ENCODE measurements at regions not wholly inside any gene's neighbourhood (a gene's known extent, or its start where the extent isn't known, plus 50 kb on each side); places are given as distances from the start of the nearest gene placed in this dataset.

- FAIRE-seq: no peak
- H3K27ac ChIP-seq (ENCODE audit: insufficient read depth, low read depth, low read length): no peak overlapping the region
- dilution Hi-C loops (cut with MboI; ENCODE audit: extremely low pct_ligation_motif_present, low sequenced_read_pairs): no loop called here
These were observed 722.1 kb downstream of the DACH1 start for GRCh38 chr13:71144883-71145282.

GRCh38 chr13:71137101-71137500 lies 729.9 kb downstream of the DACH1 start:
- TF ChIP-seq POLR2A (IDR thresholded peaks at IDR 0.05; ENCODE audit: low read depth, low read length) (no peak), FOS (IDR thresholded peaks at IDR 0.05; ENCODE audit: borderline replicate concordance, insufficient read depth, low read length) (no peak), JUN (IDR thresholded peaks at IDR 0.05; ENCODE audit: borderline replicate concordance, insufficient read depth, insufficient read length, low read depth) (no peak), EZH2 (IDR thresholded peaks at IDR 0.05; ENCODE audit: borderline replicate concordance, low read depth, low read length, severe bottlenecking) (no peak), MAX (IDR thresholded peaks at IDR 0.05; ENCODE audit: insufficient read depth, insufficient read length) (no peak), GATA2 (IDR thresholded peaks at IDR 0.05; ENCODE audit: insufficient read depth, insufficient read length, low read depth, low read length) (no peak), MYC (IDR thresholded peaks at IDR 0.05; ENCODE audit: low read depth, low read length) (no peak), POLR2AphosphoS5 (IDR thresholded peaks at IDR 0.05; ENCODE audit: insufficient read depth, low read depth, low read length) (no peak)
- TF ChIP-seq, protein P1, sequence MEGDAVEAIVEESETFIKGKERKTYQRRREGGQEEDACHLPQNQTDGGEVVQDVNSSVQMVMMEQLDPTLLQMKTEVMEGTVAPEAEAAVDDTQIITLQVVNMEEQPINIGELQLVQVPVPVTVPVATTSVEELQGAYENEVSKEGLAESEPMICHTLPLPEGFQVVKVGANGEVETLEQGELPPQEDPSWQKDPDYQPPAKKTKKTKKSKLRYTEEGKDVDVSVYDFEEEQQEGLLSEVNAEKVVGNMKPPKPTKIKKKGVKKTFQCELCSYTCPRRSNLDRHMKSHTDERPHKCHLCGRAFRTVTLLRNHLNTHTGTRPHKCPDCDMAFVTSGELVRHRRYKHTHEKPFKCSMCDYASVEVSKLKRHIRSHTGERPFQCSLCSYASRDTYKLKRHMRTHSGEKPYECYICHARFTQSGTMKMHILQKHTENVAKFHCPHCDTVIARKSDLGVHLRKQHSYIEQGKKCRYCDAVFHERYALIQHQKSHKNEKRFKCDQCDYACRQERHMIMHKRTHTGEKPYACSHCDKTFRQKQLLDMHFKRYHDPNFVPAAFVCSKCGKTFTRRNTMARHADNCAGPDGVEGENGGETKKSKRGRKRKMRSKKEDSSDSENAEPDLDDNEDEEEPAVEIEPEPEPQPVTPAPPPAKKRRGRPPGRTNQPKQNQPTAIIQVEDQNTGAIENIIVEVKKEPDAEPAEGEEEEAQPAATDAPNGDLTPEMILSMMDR (IDR thresholded peaks at IDR 0.05; ENCODE audit: extremely low read depth in 1 of 2, insufficient read depth in 1 of 2, low read depth in 1 of 2, low read length in 2 of 2): no peak
- FAIRE-seq: no peak

More at GRCh38 chr13:71144883-71145282, 722.1 kb downstream of the DACH1 start:
- no peaks in the 10 kb centered on the region for H3K9me3 ChIP-seq (replicated peaks; ENCODE audit: control insufficient read depth, insufficient read depth, low read length)
- H2AFZ ChIP-seq (ENCODE audit: low read depth, low read length): no peak overlapping the region
- DNase-seq (ENCODE audit: low read depth, low spot score): no peak
- no TSS peak for BruUV-seq (replicated peaks)
- no peaks in the 10 kb centered on the region for H3K27me3 ChIP-seq (ENCODE audit: control insufficient read depth in 2 of 2, insufficient read depth in 2 of 2, low read length in 2 of 2)
- H3K4me3 ChIP-seq (replicated peaks in 1 of 3; ENCODE audit: insufficient read depth in 1 of 3, low read depth in 1 of 3, low read length in 3 of 3): no peak overlapping the region
- no peaks in the 10 kb centered on the region for H3K9me1 ChIP-seq (replicated peaks; ENCODE audit: control insufficient read depth, extremely low read depth, insufficient read depth, low read length)
- ChIA-PET POLR2A (no interaction called here), CTCF (no interaction called here)
- intact Hi-C loops (cut with micrococcal nuclease): no loop called here
- no peaks in the 10 kb centered on the region for H4K20me1 ChIP-seq (replicated peaks; ENCODE audit: control insufficient read depth, extremely low read depth, insufficient read depth, low read length)
- no peaks in the 10 kb centered on the region for H3K79me2 ChIP-seq (ENCODE audit: control insufficient read depth, insufficient read depth, low read length)
- TF ChIP-seq GATA2 (IDR thresholded peaks at IDR 0.05; ENCODE audit: insufficient read depth, insufficient read length, low read depth, low read length) (no peak), MYC (IDR thresholded peaks at IDR 0.05; ENCODE audit: low read depth, low read length) (no peak), EZH2 (IDR thresholded peaks at IDR 0.05; ENCODE audit: borderline replicate concordance, low read depth, low read length, severe bottlenecking) (no peak), POLR2AphosphoS5 (IDR thresholded peaks at IDR 0.05; ENCODE audit: insufficient read depth, low read depth, low read length) (no peak), POLR2A (IDR thresholded peaks at IDR 0.05; ENCODE audit: low read depth, low read length) (no peak), MAX (IDR thresholded peaks at IDR 0.05; ENCODE audit: insufficient read depth, insufficient read length) (no peak)
- H3K4me2 ChIP-seq (ENCODE audit: insufficient read depth, low read length): no peak overlapping the region
- H3K36me3 ChIP-seq (ENCODE audit: control insufficient read depth in 2 of 2, extremely low read depth in 1 of 2, insufficient read depth in 2 of 2, low read length in 2 of 2): no peaks in the 10 kb centered on the region
- no peak overlapping the region for H3K9ac ChIP-seq (replicated peaks; ENCODE audit: extremely low read depth, insufficient read depth, low read length)
- H3K4me1 ChIP-seq (ENCODE audit: control insufficient read depth, extremely low read depth, insufficient read depth, low read length): no peaks in the 10 kb centered on the region

More at GRCh38 chr13:71137101-71137500, 729.9 kb downstream of the DACH1 start:
- no peaks in the 10 kb centered on the region for H3K36me3 ChIP-seq (ENCODE audit: control insufficient read depth in 2 of 2, extremely low read depth in 1 of 2, insufficient read depth in 2 of 2, low read length in 2 of 2)
- H2AFZ ChIP-seq (ENCODE audit: low read depth, low read length): no peak overlapping the region
- POLR2A ChIA-PET: no interaction called here
- CTCF ChIA-PET: no interaction called here
- no peak overlapping the region for H3K9ac ChIP-seq (replicated peaks; ENCODE audit: extremely low read depth, insufficient read depth, low read length)
- H3K79me2 ChIP-seq (ENCODE audit: control insufficient read depth, insufficient read depth, low read length): no peaks in the 10 kb centered on the region
- no peak overlapping the region for H3K4me3 ChIP-seq (replicated peaks in 1 of 3; ENCODE audit: insufficient read depth in 1 of 3, low read depth in 1 of 3, low read length in 3 of 3)
- no peaks in the 10 kb centered on the region for H3K9me3 ChIP-seq (replicated peaks; ENCODE audit: control insufficient read depth, insufficient read depth, low read length)
- H3K4me2 ChIP-seq (ENCODE audit: insufficient read depth, low read length): no peak overlapping the region
- H3K9me1 ChIP-seq (replicated peaks; ENCODE audit: control insufficient read depth, extremely low read depth, insufficient read depth, low read length): no peaks in the 10 kb centered on the region
- no peaks in the 10 kb centered on the region for H3K4me1 ChIP-seq (ENCODE audit: control insufficient read depth, extremely low read depth, insufficient read depth, low read length)
- BruUV-seq (replicated peaks): no TSS peak
- DNase-seq (ENCODE audit: low read depth, low spot score): no peak
- dilution Hi-C loops (cut with MboI; ENCODE audit: extremely low pct_ligation_motif_present, low sequenced_read_pairs): no loop called here
- H4K20me1 ChIP-seq (replicated peaks; ENCODE audit: control insufficient read depth, extremely low read depth, insufficient read depth, low read length): no peaks in the 10 kb centered on the region
- intact Hi-C loops (cut with micrococcal nuclease): no loop called here
- H3K27me3 ChIP-seq (ENCODE audit: control insufficient read depth in 2 of 2, insufficient read depth in 2 of 2, low read length in 2 of 2): no peaks in the 10 kb centered on the region
- no peak overlapping the region for H3K27ac ChIP-seq (ENCODE audit: insufficient read depth, low read depth, low read length)
